ENCODE measurements at regions not wholly inside any gene's neighbourhood (a gene's known extent, or its start where the extent isn't known, plus 50 kb on each side); places are given as distances from the start of the nearest gene placed in this dataset.
"Not testable (repeated sequence)": the region's sequence is repeated elsewhere in the genome, so short reads cannot be mapped to it uniquely, and the experiment has no call there.

- not testable (repeated sequence) for DNase-seq
Observed at GRCh38 chr7:9725940-9726663, 1247.6 kb upstream of the PHF14 start.

- not testable (repeated sequence) for DNase-seq
Observed at GRCh38 chr7:9726811-9727210, 1246.9 kb upstream of the PHF14 start.

- DNase-seq = not testable (repeated sequence)
Observed at GRCh38 chr7:9727467-9727869, 1246.2 kb upstream of the PHF14 start.

- DNase-seq = not testable (repeated sequence)
Observed at GRCh38 chr7:9728014-9728657, 1245.5 kb upstream of the PHF14 start.

GRCh38 chr7:9752033-9752432 lies 1221.6 kb upstream of the PHF14 start:
- no peak for DNase-seq

GRCh38 chr7:9761224-9761623 lies 1212.4 kb upstream of the PHF14 start:
- no peak for DNase-seq

DNA sequence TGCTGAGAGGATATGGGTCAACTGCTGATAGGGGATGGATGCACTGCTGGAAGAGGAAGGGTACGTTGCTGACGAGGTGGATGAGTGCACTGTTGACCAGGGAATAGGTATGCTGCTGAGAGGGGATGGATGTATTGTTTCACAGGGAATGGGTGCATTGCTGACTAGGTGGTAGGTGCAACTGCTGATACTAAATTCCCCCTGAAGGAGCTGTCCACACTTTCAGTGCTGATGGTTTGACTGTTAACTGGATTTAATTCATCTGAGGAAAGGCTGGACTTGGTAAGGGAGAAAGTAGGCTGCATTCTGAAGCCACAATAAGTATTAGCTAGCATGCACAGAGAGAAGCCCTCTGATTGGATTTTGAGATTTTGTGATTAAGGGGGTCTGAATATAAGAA lies 1196.8 kb upstream of the PHF14 start:
- no peak for DNase-seq

- no peak for DNase-seq
Observed at GRCh38 chr7:9778367-9778766, 1195.3 kb upstream of the PHF14 start.

DNA sequence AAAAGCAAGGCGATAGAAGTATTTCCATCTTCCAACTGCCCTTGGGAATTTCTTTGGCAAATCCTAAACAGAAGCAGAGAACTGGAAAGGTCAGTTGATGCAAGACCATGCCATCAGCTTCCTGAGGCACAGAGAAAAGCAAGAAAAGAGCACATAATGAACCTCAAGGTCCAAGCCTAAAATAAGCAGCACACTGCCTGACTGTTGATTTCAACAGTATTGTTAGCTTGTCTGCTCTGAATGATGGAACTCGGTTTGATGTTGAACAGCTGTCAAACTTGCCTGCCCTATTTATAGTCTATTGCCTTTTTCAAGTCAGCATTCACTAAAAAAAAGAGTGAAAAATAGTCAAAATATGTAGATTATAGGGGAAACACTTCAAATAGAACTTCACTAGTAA lies 1192.0 kb upstream of the PHF14 start:
- no peak for DNase-seq

DNA sequence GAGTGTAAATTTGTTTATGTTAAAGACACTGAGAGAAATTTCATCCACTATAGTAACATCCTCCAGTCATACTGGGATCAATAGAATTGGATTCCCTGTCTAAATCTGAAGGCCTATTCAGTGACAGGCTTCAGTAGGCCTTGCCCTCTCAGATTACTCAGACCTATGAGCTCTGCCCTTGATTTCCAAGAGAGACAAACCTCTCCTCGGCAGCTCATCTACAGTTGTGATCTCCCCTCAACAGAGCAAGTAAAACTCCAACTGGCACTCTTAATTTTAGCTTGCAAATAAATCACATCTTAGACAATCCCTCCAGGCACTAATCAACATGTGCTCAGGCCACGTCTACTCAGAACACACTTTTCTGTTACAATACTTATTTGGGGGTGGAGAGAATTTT lies 1191.4 kb upstream of the PHF14 start:
- no peak for DNase-seq

GRCh38 chr7:9785211-9785610 lies 1188.5 kb upstream of the PHF14 start:
- no peak for DNase-seq

DNA sequence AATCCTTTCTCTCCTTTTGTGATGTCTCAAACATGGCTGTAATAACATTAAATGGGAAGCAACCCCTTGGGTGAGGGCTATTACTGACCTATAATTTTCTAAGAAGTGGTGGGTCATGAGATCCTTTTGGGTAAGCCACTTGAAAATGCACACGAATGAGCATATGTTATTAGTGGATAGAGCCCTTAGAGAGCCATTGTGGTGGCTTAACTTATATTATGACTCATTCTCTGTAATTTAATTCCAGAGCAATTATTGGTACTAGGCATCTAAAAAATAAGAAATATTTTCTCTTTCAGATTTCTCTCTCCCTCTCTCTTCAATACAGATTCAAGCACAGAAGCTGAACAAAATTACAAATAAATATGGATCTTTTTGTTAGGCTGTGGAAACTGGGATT lies 1177.4 kb upstream of the PHF14 start:
- no peak for DNase-seq

DNA sequence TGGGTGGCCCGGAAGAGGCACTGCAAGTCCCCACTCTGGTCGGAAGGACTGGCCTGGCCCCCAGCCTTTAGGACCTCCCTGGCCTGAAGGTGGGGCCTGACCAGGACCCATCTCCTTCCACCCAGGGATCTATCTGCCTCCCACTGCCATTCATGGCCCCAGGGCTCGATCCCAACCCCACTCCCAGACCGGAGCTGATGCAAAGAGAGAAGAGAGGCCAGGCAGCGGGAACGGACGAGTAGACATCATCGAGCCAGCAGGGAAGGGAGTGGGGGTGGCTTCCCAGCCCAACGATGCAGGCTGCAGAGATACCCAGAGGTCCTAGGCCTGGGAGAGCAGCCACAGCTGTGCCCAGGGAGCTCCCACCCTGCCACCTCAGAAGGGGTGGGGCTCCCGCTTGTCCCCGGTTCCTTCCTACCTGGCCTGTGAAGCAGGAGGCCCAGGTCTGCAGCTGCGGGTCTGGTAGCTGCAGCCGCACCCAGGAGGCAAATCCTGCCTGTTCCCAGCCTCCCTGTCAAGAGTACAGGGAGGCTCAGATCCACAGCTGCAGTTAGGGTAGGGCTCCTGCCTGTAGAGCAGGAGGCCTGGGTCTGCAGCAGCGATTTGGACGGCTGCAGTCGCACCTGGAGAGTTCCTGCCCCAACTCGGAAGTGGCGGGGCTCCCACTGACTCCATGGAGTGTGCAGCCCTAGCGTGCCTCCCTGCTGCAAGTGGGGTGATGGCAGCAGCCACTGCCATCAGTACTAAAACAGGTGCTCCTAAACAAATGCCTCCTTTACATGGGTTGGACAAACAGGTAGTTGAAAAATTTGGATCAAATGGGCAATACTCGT lies 1151.0 kb upstream of the PHF14 start:
- no peak for DNase-seq

DNA sequence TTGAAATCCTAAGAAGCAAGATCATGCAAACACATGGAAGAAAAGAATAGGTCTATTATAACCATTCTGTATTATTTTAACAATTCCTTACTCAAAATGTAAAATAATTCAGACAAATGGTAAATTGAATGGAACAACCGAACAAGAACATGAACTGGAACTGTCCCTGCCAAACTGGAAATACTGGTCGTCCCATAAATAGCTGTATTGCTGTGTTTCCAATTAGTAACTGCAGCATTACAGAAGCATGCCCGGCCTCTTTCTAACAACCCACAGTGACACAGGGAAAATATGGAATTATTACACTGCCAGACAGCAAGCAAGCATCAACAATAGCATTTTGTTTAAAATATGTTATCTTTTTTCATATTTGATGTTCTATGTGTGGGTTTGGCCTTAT lies 1138.5 kb upstream of the PHF14 start:
- DNase-seq = peak; percentile 7

DNA sequence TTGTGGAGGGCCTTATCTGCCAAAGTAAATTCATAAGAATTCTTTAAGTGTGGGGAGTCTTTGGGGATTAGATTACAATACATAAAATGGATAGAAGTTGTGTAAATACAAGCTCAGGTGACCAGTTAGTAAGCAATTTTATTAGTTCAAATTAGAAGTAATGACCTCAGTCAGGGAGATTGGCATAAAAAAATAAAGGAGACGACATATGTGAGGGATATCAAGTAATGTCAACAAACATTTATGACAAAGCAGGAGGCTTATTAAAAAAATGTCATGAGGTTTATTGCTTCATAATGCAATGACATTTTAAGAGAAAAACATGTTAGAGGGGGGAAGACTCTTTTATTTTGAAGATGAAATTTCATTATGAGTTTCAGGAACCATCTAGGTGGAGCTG lies 1137.0 kb upstream of the PHF14 start:
- no peak for DNase-seq

GRCh38 chr7:9842301-9842700 lies 1131.4 kb upstream of the PHF14 start:
- no peak for DNase-seq

GRCh38 chr7:9846902-9847301 lies 1126.8 kb upstream of the PHF14 start:
- DNase-seq = no peak

- DNase-seq = no peak
Observed at GRCh38 chr7:9854605-9855004, 1119.1 kb upstream of the PHF14 start.

DNA sequence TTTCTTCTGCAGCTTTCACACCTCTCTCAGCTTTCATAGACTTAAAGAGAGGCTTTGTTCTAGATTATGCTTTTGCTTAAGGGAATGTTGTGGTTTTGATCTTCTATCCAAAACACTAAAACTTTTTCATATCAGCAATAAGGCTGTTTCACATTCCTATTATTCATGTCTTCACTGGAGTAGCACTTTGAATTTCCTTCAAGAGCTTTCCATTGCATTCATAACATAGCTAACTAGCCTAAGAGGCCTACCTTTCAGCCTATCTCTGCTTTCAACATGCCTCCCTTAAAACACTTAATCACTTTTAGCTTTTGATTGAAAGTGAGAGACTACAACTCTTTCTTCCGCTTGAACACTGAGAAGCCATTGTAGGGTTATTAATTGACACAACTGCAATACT lies 1117.0 kb upstream of the PHF14 start:
- no peak for DNase-seq

- no peak for DNase-seq
Observed at GRCh38 chr7:9863545-9863944, 1110.1 kb upstream of the PHF14 start.

GRCh38 chr7:9869151-9869550 lies 1104.5 kb upstream of the PHF14 start:
- no peak for DNase-seq

GRCh38 chr7:9869566-9869965 lies 1104.1 kb upstream of the PHF14 start:
- DNase-seq = no peak

DNA sequence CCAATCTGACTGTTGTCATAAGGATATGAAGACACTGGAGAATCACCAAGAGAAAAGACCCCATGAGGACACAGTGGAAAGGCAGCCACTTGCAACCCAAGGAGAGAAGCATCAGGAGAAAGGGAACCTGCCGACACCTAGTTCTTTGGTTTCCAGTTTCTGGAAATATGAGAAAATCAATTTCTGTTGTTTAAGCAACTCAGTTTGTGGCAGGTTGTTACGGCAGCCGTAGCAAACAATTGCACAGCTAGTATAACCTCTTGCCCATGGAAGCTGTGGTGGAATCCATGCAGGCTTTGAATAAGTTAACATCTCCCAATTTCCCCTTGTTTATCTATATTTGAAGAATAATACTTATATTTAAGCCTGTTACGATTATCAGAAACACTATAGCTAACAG lies 1103.0 kb upstream of the PHF14 start:
- DNase-seq = no peak

DNA sequence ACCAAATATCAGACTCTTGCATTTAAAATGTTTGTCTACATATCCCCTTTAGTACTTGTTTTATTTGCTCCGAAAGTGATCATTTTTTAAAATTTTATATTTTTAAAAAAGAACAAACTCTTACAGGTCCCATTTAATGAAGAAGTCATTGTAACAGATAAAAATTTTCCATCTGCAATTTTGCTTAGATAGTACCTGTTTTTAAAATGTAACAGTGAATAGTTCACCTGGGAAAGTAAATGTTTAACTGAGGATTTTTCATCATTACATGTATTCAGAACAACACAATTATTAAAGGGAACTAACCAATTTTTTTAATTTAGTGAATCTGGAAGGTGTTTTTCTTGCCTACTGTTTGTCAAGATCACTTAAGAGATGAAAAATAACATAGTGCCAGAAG lies 1099.5 kb upstream of the PHF14 start:
- DNase-seq = no peak
